ENCODE measurements at regions not wholly inside any gene's neighbourhood (a gene's known extent, or its start where the extent isn't known, plus 50 kb on each side); places are given as distances from the start of the nearest gene placed in this dataset.

GRCh38 chr16:86418981-86419380 lies 91.3 kb upstream of the FOXF1 start:
- TF ChIP-seq EGR1 (IDR thresholded peaks at IDR 0.05) (no peak), TEAD4 (IDR thresholded peaks at IDR 0.05) (no peak), NFIC (IDR thresholded peaks at IDR 0.05) (no peak), USF1 (IDR thresholded peaks at IDR 0.05) (no peak), CEBPB (IDR thresholded peaks at IDR 0.05) (no peak), TCF12 (IDR thresholded peaks at IDR 0.05; ENCODE audit: low read depth) (no peak), EP300 (IDR thresholded peaks at IDR 0.05; ENCODE audit: borderline replicate concordance) (no peak), ZBTB7A (IDR thresholded peaks at IDR 0.05; ENCODE audit: low read depth) (no peak)
- TF ChIP-seq, protein P1, sequence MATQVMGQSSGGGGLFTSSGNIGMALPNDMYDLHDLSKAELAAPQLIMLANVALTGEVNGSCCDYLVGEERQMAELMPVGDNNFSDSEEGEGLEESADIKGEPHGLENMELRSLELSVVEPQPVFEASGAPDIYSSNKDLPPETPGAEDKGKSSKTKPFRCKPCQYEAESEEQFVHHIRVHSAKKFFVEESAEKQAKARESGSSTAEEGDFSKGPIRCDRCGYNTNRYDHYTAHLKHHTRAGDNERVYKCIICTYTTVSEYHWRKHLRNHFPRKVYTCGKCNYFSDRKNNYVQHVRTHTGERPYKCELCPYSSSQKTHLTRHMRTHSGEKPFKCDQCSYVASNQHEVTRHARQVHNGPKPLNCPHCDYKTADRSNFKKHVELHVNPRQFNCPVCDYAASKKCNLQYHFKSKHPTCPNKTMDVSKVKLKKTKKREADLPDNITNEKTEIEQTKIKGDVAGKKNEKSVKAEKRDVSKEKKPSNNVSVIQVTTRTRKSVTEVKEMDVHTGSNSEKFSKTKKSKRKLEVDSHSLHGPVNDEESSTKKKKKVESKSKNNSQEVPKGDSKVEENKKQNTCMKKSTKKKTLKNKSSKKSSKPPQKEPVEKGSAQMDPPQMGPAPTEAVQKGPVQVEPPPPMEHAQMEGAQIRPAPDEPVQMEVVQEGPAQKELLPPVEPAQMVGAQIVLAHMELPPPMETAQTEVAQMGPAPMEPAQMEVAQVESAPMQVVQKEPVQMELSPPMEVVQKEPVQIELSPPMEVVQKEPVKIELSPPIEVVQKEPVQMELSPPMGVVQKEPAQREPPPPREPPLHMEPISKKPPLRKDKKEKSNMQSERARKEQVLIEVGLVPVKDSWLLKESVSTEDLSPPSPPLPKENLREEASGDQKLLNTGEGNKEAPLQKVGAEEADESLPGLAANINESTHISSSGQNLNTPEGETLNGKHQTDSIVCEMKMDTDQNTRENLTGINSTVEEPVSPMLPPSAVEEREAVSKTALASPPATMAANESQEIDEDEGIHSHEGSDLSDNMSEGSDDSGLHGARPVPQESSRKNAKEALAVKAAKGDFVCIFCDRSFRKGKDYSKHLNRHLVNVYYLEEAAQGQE (IDR thresholded peaks at IDR 0.05; ENCODE audit: low read depth), result no peak
- TF ChIP-seq, protein P2, sequence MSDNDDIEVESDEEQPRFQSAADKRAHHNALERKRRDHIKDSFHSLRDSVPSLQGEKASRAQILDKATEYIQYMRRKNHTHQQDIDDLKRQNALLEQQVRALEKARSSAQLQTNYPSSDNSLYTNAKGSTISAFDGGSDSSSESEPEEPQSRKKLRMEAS (IDR thresholded peaks at IDR 0.05), result no peak

- no peak for TF ChIP-seq FOXM1 (IDR thresholded peaks at IDR 0.05; ENCODE audit: borderline replicate concordance, low read depth)
- TF ChIP-seq YY1 (IDR thresholded peaks at IDR 0.05; ENCODE audit: low read depth), result no peak
- TF ChIP-seq, protein P2 (IDR thresholded peaks at IDR 0.05), result no peak
- no peak for TF ChIP-seq NFIC (IDR thresholded peaks at IDR 0.05)
- no peak for TF ChIP-seq TAF1 (IDR thresholded peaks at IDR 0.05; ENCODE audit: low read depth)
- no peak for TF ChIP-seq TEAD4 (IDR thresholded peaks at IDR 0.05)
- no peak for TF ChIP-seq RAD21 (IDR thresholded peaks at IDR 0.05; ENCODE audit: low read depth)
- TF ChIP-seq EP300 (IDR thresholded peaks at IDR 0.05; ENCODE audit: borderline replicate concordance), result no peak
- no peak for TF ChIP-seq TCF12 (IDR thresholded peaks at IDR 0.05; ENCODE audit: low read depth)
- TF ChIP-seq CEBPB (IDR thresholded peaks at IDR 0.05), result no peak
- no peak for TF ChIP-seq EGR1 (IDR thresholded peaks at IDR 0.05)
- TF ChIP-seq USF1 (IDR thresholded peaks at IDR 0.05), result no peak
- no peak for TF ChIP-seq CREB1 (IDR thresholded peaks at IDR 0.05; ENCODE audit: low read depth)
- TF ChIP-seq ZBTB7A (IDR thresholded peaks at IDR 0.05; ENCODE audit: low read depth), result no peak
- TF ChIP-seq, protein P1 (IDR thresholded peaks at IDR 0.05; ENCODE audit: low read depth), result no peak
Measured at GRCh38 chr16:86419518-86419917, 90.8 kb upstream of the FOXF1 start.

DNA sequence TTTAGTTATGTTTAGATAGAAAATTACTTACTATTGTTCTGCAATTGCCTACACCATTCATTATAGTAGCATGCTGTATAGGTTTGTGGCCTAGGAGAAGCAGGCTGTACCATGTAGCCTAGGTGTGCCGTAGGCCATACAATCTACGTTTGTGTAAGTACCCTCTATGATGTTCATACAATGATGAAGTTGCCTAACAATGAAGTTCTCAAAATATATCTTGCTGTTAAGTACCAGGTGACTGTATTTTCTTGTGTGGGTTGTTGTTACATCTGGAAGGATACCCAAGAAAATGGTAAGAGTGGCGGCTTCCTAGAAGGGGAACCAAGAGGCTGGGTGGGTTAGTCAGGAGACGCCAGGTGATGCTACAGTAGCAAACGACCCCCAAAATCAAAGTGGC lies 88.3 kb upstream of the FOXF1 start:
- TF ChIP-seq USF1 (IDR thresholded peaks at IDR 0.05) (no peak), CREB1 (IDR thresholded peaks at IDR 0.05; ENCODE audit: low read depth) (no peak), NFIC (IDR thresholded peaks at IDR 0.05) (no peak), TEAD4 (IDR thresholded peaks at IDR 0.05) (no peak), EP300 (IDR thresholded peaks at IDR 0.05; ENCODE audit: borderline replicate concordance) (no peak), ZBTB7A (IDR thresholded peaks at IDR 0.05; ENCODE audit: low read depth) (no peak), TCF12 (IDR thresholded peaks at IDR 0.05; ENCODE audit: low read depth) (no peak), YY1 (IDR thresholded peaks at IDR 0.05; ENCODE audit: low read depth) (no peak), TAF1 (IDR thresholded peaks at IDR 0.05; ENCODE audit: low read depth) (no peak)
- TF ChIP-seq, protein P2 (IDR thresholded peaks at IDR 0.05), result no peak

- TF ChIP-seq, protein P1 (IDR thresholded peaks at IDR 0.05; ENCODE audit: low read depth), result no peak
- TF ChIP-seq YY1 (IDR thresholded peaks at IDR 0.05; ENCODE audit: low read depth) (no peak), FOXM1 (IDR thresholded peaks at IDR 0.05; ENCODE audit: borderline replicate concordance, low read depth) (no peak), ZBTB7A (IDR thresholded peaks at IDR 0.05; ENCODE audit: low read depth) (no peak), EP300 (IDR thresholded peaks at IDR 0.05; ENCODE audit: borderline replicate concordance) (no peak), CEBPB (IDR thresholded peaks at IDR 0.05) (no peak), NFIC (IDR thresholded peaks at IDR 0.05) (no peak), RAD21 (IDR thresholded peaks at IDR 0.05; ENCODE audit: low read depth) (no peak), TAF1 (IDR thresholded peaks at IDR 0.05; ENCODE audit: low read depth) (no peak), CREB1 (IDR thresholded peaks at IDR 0.05; ENCODE audit: low read depth) (no peak)
- TF ChIP-seq, protein P2 (IDR thresholded peaks at IDR 0.05), result no peak
Measured at GRCh38 chr16:86424398-86424797, 85.9 kb upstream of the FOXF1 start.

All from Ishikawa (cell line).